ENCODE measurements at regions not wholly inside any gene's neighbourhood (a gene's known extent, or its start where the extent isn't known, plus 50 kb on each side); places are given as distances from the start of the nearest gene placed in this dataset.

GRCh38 chr2:150639383-150639782, 151.9 kb upstream of the RND3 start:
- in situ Hi-C loops (cut with HindIII; ENCODE audit: low pct_unique_long_range_greater_than_20kb, low sequenced_read_pairs) = no loop called here
- no peak for DNase-seq (ENCODE audit: low read depth)

DNA sequence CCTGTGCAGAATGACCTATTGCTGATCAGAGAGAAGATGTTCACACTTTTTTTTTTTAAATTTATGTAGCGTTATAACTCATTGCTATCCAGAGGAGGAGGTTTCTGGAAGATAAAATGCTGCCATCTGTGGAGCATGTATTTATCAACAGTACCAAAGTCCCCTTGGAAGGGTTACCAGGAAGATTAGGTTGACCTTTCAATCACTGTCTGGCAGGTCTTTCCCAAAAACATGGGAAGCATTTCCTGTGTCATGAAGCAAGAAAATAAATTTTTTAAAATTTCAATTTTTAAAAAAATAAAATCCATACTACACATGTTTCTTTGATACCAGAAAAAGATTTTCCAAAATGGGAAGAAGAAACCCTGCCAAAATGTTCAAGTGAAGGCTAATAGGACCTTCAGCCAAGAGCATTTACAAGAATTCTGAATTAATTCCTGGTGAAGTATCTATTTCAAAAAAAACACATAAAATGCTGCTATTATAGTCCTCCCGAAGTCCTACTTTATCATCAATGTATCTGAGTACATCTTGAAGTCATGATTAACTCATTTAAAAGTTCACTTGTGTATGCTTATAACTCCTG, 143.9 kb upstream of the RND3 start:
- in situ Hi-C loops (cut with HindIII; ENCODE audit: low pct_unique_long_range_greater_than_20kb, low sequenced_read_pairs) = no loop called here
- no peak for DNase-seq (ENCODE audit: low read depth)

GRCh38 chr2:150630587-150631235, 143.2 kb upstream of the RND3 start:
- peak; percentile 63 for DNase-seq (ENCODE audit: low read depth)

DNA sequence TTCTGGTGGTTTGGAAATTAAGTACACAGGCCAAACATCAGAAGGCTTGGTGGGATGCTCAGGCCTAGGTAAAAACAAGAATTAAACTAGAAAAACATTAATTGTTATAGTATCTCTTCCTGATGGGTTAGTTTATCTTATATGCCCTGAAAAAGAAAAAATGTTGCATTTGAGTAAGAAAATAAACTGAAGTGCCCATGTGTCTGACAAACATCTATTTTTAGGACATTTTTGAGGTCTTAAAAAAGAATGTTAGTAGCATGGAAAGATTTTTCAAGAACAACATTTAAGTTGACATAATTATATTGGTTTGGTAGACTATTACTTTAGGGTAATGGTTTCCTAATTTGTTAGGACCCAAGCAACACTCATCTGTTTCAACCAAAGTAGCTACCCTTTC, 140.1 kb upstream of the RND3 start:
- in situ Hi-C loops (cut with HindIII; ENCODE audit: low pct_unique_long_range_greater_than_20kb, low sequenced_read_pairs) = no loop called here
- DNase-seq (ENCODE audit: low read depth) = no peak

More at GRCh38 chr2:150630587-150631235, 143.2 kb upstream of the RND3 start:
- in situ Hi-C loops (cut with HindIII; ENCODE audit: low pct_unique_long_range_greater_than_20kb, low sequenced_read_pairs) = no loop called here

GRCh38 chr2:150626934-150627411, 139.5 kb upstream of the RND3 start:
- in situ Hi-C loops (cut with HindIII; ENCODE audit: low pct_unique_long_range_greater_than_20kb, low sequenced_read_pairs) = no loop called here
- DNase-seq (ENCODE audit: low read depth) = no peak

DNA sequence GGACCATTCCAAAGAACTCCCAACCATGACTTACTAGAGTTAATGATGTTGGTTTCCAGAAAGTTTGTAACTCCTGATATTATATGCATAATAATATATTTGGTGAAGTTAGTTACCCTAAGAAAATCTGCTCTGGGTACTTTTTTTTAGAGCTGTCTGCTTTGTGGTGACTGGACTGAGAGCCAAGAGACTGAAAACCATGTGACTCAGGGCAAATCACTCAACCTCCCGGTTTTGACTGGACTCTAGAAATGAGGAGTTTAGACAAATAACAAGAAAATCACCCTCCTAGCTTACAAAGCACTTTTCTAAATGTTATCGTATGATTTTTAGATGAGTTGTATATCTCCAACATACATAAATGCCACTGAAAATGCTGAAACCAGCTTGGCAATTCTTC, 138.3 kb upstream of the RND3 start:
- in situ Hi-C loops (cut with HindIII; ENCODE audit: low pct_unique_long_range_greater_than_20kb, low sequenced_read_pairs) = no loop called here
- no peak for DNase-seq (ENCODE audit: low read depth)

DNA sequence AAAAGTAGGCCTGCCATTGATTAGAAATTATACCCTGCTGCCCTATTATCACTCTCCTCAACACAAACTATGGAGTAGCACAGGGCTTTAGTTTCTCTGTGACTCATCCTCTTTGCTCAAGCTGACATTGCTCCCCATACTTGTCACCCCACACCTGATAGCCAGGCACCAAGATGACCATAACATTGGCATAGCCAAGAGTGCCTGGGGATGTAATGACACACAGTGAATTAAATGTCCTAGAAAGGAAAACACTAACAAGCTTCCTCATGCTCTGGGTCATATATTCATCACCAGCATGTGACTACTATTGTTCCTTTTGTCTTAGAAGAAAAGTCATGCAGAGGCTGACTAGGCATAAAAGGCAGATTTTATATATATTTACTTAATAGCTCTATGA, 137.8 kb upstream of the RND3 start:
- in situ Hi-C loops (cut with HindIII; ENCODE audit: low pct_unique_long_range_greater_than_20kb, low sequenced_read_pairs) = no loop called here
- DNase-seq (ENCODE audit: low read depth) = peak; percentile 43

DNA sequence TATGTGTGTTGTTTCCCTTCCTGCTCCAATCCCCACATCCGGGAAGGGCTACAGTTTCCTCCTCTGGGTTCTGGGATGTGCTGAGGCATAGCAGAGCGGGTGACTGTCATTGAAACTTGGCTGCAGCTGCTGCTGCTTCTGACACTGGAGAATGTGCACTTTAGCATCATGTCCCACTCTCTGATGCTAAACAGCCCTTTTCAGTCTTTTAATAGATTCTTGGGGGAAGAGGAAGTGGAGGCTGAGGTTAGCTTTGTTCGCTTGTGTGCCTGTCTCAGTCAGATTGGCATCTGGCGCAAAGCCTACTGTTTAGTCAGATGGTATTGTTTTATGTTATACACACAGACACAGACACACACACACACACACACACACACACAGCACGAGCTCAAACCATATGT, 136.5 kb upstream of the RND3 start:
- in situ Hi-C loops (cut with HindIII; ENCODE audit: low pct_unique_long_range_greater_than_20kb, low sequenced_read_pairs) = no loop called here
- no peak for DNase-seq (ENCODE audit: low read depth)

DNA sequence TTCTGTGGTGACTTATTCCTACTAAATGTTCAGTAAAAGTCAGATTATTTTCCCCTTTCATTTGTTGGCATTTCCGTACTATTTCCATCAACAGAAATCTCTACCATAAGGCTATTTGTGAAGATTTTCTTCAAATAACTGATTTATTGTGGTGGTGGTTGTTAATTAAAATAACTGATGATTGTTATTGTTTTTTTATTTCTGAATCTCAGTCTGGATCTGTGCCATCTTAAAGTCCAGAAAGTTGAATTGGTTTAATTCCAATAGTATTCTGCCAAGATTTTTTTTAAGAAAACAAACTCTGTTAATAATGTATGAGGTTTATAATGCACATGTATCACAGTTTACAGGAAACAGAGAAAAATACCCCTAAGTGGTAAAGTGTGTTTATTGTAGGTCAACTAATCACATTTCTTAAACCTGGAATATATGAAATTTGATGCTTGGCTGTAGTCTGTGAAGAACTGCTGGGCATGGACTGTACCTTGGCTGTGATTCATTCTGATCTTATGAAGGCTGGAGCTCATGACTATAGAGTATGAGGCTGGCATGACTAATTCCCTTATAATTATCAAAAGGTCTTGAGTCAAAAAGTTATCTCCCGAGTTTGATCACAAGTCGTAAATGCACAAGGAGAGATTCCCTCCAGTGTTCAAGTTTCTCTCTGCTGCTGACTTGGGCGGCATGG, 134.2 kb upstream of the RND3 start:
- in situ Hi-C loops (cut with HindIII; ENCODE audit: low pct_unique_long_range_greater_than_20kb, low sequenced_read_pairs) = no loop called here
- peak; percentile 55 for DNase-seq (ENCODE audit: low read depth)

- DNase-seq (ENCODE audit: low read depth) = no peak
- in situ Hi-C loops (cut with HindIII; ENCODE audit: low pct_unique_long_range_greater_than_20kb, low sequenced_read_pairs) = no loop called here
Observed at GRCh38 chr2:150620855-150621254, 133.4 kb upstream of the RND3 start.

DNA sequence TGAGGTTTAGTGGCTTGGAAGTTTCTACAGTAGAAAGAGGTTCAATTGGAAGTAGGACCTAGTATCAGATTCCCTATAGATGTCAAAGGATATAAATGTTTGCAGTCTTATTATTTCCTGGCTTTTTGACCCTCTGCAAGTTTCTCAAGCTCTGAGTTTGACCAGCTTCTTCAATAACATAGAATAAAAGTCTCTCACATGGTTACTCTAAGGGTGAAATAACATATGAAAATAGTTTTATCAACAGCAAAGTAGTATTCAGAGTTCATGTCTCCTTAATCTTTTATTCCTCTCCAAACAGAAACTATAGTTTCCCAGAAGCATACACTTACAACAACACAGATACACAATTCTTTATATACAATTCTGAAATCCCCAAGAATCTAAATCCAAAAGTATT, 132.9 kb upstream of the RND3 start:
- no peak for DNase-seq (ENCODE audit: low read depth)
- in situ Hi-C loops (cut with HindIII; ENCODE audit: low pct_unique_long_range_greater_than_20kb, low sequenced_read_pairs) = no loop called here

GRCh38 chr2:150619607-150620330, 132.3 kb upstream of the RND3 start:
- peak; percentile 31 for DNase-seq (ENCODE audit: low read depth)
- in situ Hi-C loops (cut with HindIII; ENCODE audit: low pct_unique_long_range_greater_than_20kb, low sequenced_read_pairs) = no loop called here

DNA sequence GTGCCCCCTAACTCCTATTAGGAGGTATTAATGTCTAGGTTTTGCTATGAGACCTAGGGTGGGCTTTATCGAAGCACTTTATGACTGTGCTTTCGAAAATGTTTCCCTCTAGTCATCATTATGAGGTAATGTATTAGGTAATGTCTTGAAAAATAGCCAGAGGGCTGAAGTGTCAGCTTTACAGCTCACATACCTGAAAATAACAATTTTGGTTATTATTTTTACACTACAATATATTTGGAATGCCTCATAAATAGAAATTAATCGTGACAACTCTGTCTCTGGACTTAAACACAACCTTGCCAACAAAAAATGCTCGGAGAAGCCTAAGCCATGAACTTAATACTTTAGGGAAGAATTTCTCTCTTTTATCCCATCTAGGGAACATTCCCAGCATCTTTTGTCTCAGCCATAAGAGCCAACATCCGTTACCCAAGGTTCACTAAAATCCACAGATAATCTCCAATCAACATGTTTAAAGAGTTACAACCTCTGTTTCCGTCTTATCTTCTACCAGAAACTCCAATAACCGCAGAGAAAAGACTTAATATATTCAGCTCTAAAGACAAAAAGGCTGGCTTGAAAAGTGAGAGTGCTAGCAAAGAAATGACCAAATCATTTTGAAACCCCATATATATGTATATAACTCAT, 130.9 kb upstream of the RND3 start:
- DNase-seq (ENCODE audit: low read depth) = no peak
- in situ Hi-C loops (cut with HindIII; ENCODE audit: low pct_unique_long_range_greater_than_20kb, low sequenced_read_pairs) = no loop called here

DNA sequence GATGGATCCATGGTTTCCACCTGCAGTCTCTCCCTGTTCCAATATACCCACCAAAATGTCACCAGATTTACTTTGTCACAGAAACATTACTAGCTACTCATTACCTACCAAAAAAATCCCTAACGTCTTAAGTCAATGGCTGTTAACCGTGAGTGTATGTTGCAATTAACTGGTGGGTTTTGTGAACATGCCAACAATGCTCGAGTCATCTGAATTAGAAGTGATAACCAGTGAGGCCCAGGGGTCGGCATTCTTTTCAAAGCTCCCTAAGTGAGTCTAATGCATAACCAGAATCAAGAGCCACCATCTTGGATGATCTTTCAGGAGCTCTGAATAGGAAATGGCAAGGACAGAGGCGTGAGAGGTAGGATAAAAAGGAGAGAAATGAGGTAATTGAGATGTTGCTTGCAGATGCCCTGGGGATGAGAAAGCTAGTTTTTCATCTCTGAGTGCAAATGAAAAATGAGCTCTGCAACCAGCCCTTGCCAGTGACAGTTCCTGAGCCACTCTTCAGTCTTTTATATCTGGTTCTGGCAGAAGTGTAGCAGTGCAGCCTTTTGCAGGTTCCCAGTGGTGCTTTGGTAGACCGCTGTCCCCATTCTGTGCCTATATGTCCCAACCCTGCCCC, 130.0 kb upstream of the RND3 start:
- in situ Hi-C loops (cut with HindIII; ENCODE audit: low pct_unique_long_range_greater_than_20kb, low sequenced_read_pairs) = no loop called here
- DNase-seq (ENCODE audit: low read depth) = no peak

GRCh38 chr2:150612957-150613710, 125.7 kb upstream of the RND3 start:
- no peak for DNase-seq (ENCODE audit: low read depth)
- in situ Hi-C loops (cut with HindIII; ENCODE audit: low pct_unique_long_range_greater_than_20kb, low sequenced_read_pairs) = no loop called here

DNA sequence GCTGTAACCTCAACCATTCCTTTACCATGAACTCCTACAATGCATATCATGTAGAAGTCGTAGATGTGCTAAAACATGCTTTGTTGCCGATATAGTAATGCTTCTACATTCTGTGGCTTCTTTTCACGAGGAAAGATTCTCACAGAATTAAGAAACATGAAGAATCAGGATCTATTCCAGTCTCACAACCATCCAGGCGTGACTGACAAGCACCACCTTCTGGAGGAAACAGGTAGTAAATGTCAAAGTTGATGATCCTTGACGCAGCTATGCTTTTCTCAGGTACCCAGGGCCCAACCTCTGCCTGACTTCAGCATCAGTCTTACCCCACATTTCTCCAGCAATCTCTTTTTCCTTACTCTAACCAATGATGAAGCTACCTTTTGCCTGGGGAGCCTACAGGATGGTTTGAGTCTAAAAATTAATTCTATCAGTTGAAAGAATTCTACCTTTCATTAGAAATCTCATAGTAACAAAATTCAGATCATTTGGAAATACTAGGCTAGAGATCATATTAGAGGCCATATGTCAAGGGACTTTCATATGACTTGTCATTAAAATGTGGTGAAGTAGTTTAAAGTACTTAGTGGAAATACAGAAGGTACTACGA, 123.3 kb upstream of the RND3 start:
- DNase-seq (ENCODE audit: low read depth) = no peak
- in situ Hi-C loops (cut with HindIII; ENCODE audit: low pct_unique_long_range_greater_than_20kb, low sequenced_read_pairs) = no loop called here
